ENCODE measurements at regions not wholly inside any gene's neighbourhood (a gene's known extent, or its start where the extent isn't known, plus 50 kb on each side); places are given as distances from the start of the nearest gene placed in this dataset.

GRCh38 chr9:104339692-104340091 lies 164.4 kb upstream of the OR13F1 start (continued):
- TF ChIP-seq RAD21 (IDR thresholded peaks at IDR 0.05; ENCODE audit: low read depth) (no peak), ZNF274 (IDR thresholded peaks at IDR 0.05; ENCODE audit: low read depth, low read length) (no peak)

GRCh38 chr9:104342552-104342951 lies 161.5 kb upstream of the OR13F1 start:
- no peak overlapping the region for H3K4me2 ChIP-seq (ENCODE audit: low read length)
- H3K4me1 ChIP-seq (ENCODE audit: control insufficient read depth in 1 of 2, insufficient read depth in 2 of 2, low read length in 2 of 2) = no peaks in the 10 kb centered on the region
- TF ChIP-seq SRF (IDR thresholded peaks at IDR 0.05; ENCODE audit: low read depth) = no peak
- no peak for TF ChIP-seq YY1 (IDR thresholded peaks at IDR 0.05; ENCODE audit: extremely low read depth, insufficient replicate concordance, low read depth, low read length)
- no peak for TF ChIP-seq SIN3A (IDR thresholded peaks at IDR 0.05; ENCODE audit: low read depth)
- TF ChIP-seq ELF1 (IDR thresholded peaks at IDR 0.05; ENCODE audit: borderline replicate concordance, low read depth) = no peak
- TF ChIP-seq POLR2A (IDR thresholded peaks at IDR 0.05; ENCODE audit: borderline replicate concordance, extremely low read depth, insufficient read depth, insufficient read length) = no peak
- TF ChIP-seq EZH2phosphoT487 (IDR thresholded peaks at IDR 0.05; ENCODE audit: borderline replicate concordance) = no peak
- no peak for TF ChIP-seq RAD21 (IDR thresholded peaks at IDR 0.05; ENCODE audit: low read depth)
- no peak for TF ChIP-seq SP1 (IDR thresholded peaks at IDR 0.05; ENCODE audit: low read depth)
- TF ChIP-seq EZH2 (IDR thresholded peaks at IDR 0.05) = no peak
- H3K9ac ChIP-seq (ENCODE audit: low read length) = no peak overlapping the region
- H3K27ac ChIP-seq (ENCODE audit: low read depth, low read length) = no peak overlapping the region
- intact Hi-C loops (cut with micrococcal nuclease) = no loop called here
- no peaks in the 10 kb centered on the region for H3K79me2 ChIP-seq (ENCODE audit: insufficient read depth, low read length)
- BruUV-seq (replicated peaks) = no TSS peak
- no peaks in the 10 kb centered on the region for H3K9me3 ChIP-seq (ENCODE audit: control insufficient read depth in 1 of 2, insufficient read depth in 1 of 2, low read depth in 1 of 2, low read length in 2 of 2)
- H4K20me1 ChIP-seq (ENCODE audit: insufficient read depth) = no peaks in the 10 kb centered on the region; the same call in 1 of the 2 replicates
- CTCF ChIA-PET = no interaction called here
- RAD21 ChIA-PET (ENCODE audit: low non-redundant PET in 1 of 2, low total read pairs in 2 of 2, uncharacterized antibody in 2 of 2, unreplicated experiment in 2 of 2) = no interaction called here
- H3K36me3 ChIP-seq (ENCODE audit: control insufficient read depth in 1 of 2, insufficient read depth in 2 of 2, low read length in 2 of 2) = no peaks in the 10 kb centered on the region
- POLR2A ChIA-PET = no interaction called here
- no peak overlapping the region for H2AFZ ChIP-seq (ENCODE audit: low read depth, low read length, poor library complexity, severe bottlenecking)
- H3K4me3 ChIP-seq (replicated peaks in 1 of 2; ENCODE audit: low read depth in 1 of 2, low read length in 2 of 2) = no peak overlapping the region
- no peaks in the 10 kb centered on the region for H3K27me3 ChIP-seq (ENCODE audit: insufficient read depth, low read length)
- no peak for DNase-seq (ENCODE audit: low read depth, low spot score)
- ATAC-seq = no peak
- no peaks in the 10 kb centered on the region for H3K9me2 ChIP-seq (ENCODE audit: insufficient read depth)

GRCh38 chr9:104345061-104345460 lies 159.0 kb upstream of the OR13F1 start:
- Histone ChIP-seq H3K4me2 (ENCODE audit: low read length) (no peak overlapping the region), H3K9me2 (ENCODE audit: insufficient read depth) (no peaks in the 10 kb centered on the region), H2AFZ (ENCODE audit: low read depth, low read length, poor library complexity, severe bottlenecking) (no peak overlapping the region), H3K9me3 (ENCODE audit: control insufficient read depth in 1 of 2, insufficient read depth in 1 of 2, low read depth in 1 of 2, low read length in 2 of 2) (no peaks in the 10 kb centered on the region), H3K27ac (ENCODE audit: low read depth, low read length) (no peak overlapping the region), H3K9ac (ENCODE audit: low read length) (no peak overlapping the region), H4K20me1 (ENCODE audit: insufficient read depth) (no peaks in the 10 kb centered on the region; the same call in 1 of the 2 replicates), H3K27me3 (ENCODE audit: insufficient read depth, low read length) (no peaks in the 10 kb centered on the region), H3K4me3 (replicated peaks in 1 of 2; ENCODE audit: low read depth in 1 of 2, low read length in 2 of 2) (no peak overlapping the region), H3K4me1 (ENCODE audit: control insufficient read depth in 1 of 2, insufficient read depth in 2 of 2, low read length in 2 of 2) (no peaks in the 10 kb centered on the region), H3K36me3 (ENCODE audit: control insufficient read depth in 1 of 2, insufficient read depth in 2 of 2, low read length in 2 of 2) (no peaks in the 10 kb centered on the region), H3K79me2 (ENCODE audit: insufficient read depth, low read length) (no peaks in the 10 kb centered on the region)
- DNase-seq (ENCODE audit: low read depth, low spot score) = no peak
- intact Hi-C loops (cut with micrococcal nuclease) = no loop called here
- no TSS peak for BruUV-seq (replicated peaks)
- ChIA-PET CTCF (no interaction called here), RAD21 (ENCODE audit: low non-redundant PET in 1 of 2, low total read pairs in 2 of 2, uncharacterized antibody in 2 of 2, unreplicated experiment in 2 of 2) (no interaction called here), POLR2A (no interaction called here)
- no peak for TF ChIP-seq CBX3 (IDR thresholded peaks at IDR 0.05; ENCODE audit: low read depth)
- no peak for ATAC-seq

All from HCT116 (cell line).